DMS53 treated with DMSO at 0.1 percent for 48 hours (cell line): ENCODE measurements at regions not wholly inside any gene's neighbourhood (a gene's known extent, or its start where the extent isn't known, plus 50 kb on each side); places are given as distances from the start of the nearest gene placed in this dataset.

Source experiments
- DNase-seq: peaks from one replicate; lab custom pipeline; 2025; ENCODE audit not compliant: unreplicated experiment; lab: John Stamatoyannopoulos, UW

DNA sequence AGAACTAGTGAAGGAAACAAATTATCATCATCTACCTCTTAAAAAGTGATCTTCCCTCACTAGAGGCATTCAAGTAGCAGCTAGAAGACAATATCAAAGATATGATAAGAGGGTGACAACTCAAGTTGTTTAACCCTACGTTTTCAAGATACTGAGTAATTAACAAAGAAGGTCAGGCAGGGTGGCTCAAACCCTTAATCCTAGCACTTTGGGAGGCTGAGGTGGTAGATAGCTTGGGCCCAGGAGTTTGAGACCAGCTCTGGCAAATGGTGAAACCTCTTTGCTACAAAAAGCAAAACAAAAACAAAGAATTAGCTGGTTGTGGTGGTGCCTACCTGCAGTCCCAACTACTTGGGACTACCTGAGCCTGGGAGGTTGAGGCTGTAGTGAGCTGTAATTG, 408.2 kb upstream of the TUSC1 start:
- DNase-seq = no peak

- DNase-seq = no peak
Measured at GRCh38 chr9:26081847-26082246, 403.6 kb upstream of the TUSC1 start.

DNA sequence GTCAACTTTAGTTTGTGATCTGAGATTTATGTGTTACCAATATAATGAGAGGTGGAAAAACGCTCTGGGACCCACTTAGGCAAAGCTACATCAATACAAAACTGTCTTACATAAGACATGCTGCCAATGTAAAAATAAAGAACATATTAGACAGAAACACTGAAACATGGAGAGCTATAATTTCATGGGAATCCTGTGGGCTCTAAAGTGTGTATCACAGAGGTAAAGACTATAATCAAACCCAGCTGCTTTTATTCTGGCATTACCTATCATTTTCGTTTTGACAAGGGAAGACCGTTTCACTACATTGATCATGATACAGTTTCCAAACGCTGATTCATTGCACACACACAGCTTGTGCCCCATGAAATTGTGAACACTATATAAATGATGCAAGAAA, 400.5 kb upstream of the TUSC1 start:
- DNase-seq = no peak

GRCh38 chr9:26077860-26078259, 399.6 kb upstream of the TUSC1 start:
- DNase-seq = no peak

- DNase-seq = no peak
Measured at GRCh38 chr9:26067608-26068007, 389.4 kb upstream of the TUSC1 start.

GRCh38 chr9:26066237-26066636, 388.0 kb upstream of the TUSC1 start:
- DNase-seq = no peak

DNA sequence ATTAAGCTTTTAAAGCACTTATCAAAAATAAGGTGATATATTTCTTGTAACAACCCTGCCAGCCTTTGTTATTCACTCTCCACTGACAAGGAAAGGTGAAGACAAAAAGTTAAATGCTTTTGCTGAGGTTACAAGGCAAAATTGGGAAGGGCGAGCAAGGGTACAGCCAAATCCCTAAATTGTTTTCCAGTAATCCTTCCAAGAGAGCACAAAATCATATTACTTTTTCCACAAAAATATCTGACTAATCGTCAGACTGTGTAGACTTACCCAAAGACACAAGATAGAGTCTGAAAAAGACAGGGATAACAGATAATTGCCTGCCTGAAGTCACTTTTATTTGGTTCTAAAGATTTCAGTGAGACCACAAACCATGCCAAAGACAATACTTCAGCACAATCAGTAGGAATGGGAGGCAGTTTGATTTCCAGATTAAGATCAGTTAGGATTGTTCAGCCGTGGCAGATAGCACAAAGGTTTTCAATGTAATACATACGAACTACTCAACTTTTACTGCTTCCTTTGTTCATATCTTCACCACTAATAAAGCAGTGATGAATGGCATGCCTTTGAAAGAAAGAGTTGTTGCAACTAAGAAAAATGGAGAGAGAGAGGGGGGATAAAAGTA, 383.8 kb upstream of the TUSC1 start:
- DNase-seq = no peak

GRCh38 chr9:26058111-26058895, 380.1 kb upstream of the TUSC1 start:
- no peak for DNase-seq

- DNase-seq = no peak
Measured at GRCh38 chr9:26057050-26057449, 378.8 kb upstream of the TUSC1 start.

DNA sequence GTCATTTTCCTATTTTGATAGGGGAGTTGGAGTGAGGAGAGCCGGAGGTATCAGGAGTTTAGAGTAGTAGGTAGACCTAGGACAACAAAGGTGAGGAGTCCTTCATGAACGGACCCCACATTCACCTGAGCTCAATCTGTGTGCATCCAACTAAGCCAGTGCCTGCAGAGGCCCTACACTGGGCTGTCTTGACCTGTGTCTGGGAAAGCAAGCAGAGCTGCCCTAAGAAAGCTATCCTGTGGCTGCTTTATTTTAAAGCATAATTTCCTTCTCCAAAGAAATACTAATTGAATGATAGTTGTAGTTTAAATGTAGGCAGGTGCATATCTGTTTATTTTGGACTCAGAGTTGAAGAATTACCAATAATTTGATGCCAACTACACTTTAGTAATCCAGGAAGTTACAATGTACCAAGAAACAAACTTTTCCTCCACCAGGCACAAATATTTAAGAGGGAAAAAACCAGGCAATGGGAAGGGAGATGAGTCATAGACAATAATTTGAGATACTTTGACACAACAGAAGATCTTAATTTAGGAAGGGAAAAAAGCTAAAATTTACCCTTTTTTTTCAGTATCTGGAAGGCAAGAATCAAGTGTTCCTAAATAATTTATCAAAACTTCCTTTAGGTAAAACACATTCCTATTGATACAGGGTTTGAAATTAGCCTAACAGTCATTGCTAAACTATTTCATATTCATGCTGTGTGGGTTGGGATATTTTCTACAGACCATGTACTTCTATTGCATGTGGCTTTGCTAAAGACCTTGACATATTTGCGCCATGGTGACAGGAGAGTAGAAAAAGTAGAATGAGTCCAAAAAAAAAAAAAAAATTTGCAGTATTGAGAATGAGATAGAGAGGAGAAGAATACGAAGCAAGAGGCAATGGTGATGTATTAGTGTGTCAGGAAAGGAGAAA, 376.6 kb upstream of the TUSC1 start:
- no peak for DNase-seq

- no peak for DNase-seq
Measured at GRCh38 chr9:26053954-26054353, 375.7 kb upstream of the TUSC1 start.

- no peak for DNase-seq
Measured at GRCh38 chr9:26043431-26043830, 365.2 kb upstream of the TUSC1 start.

DNA sequence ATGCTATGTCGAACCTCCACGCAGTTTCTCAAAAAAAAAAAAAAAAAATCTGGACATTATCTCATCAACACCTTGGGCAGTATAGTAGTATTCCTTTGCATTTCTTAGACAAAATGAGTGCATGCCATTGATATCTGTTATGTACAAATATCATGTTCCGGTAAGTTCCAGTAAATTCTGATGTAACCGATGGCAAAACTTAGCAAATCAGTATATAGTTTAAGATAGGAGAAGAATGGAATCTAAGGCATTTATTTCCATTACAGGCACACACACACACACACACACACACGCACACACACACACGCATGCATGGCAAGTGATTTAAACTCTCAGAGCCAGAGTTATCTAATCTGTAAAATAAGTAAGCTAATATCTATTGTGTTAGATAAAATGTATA, 356.5 kb upstream of the TUSC1 start:
- DNase-seq = no peak

DNA sequence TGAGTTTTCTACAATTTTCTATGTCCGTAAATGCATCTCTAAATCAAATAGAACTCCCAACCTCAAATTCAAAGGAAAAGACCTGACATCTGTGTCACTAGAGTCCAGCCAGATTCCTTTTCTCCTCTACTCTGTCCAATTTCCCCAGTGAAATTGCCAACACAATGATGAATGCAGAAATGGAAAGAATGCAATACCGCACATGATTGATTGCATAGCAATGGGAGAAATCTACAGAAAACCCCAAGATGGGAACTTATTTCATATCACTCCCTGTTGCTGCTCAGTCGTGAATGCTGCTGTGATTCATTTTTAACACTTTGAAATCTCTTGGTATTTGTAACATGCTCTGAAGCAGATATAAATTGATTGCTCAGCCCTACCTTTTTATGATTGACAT, 355.1 kb upstream of the TUSC1 start:
- DNase-seq = no peak

DNA sequence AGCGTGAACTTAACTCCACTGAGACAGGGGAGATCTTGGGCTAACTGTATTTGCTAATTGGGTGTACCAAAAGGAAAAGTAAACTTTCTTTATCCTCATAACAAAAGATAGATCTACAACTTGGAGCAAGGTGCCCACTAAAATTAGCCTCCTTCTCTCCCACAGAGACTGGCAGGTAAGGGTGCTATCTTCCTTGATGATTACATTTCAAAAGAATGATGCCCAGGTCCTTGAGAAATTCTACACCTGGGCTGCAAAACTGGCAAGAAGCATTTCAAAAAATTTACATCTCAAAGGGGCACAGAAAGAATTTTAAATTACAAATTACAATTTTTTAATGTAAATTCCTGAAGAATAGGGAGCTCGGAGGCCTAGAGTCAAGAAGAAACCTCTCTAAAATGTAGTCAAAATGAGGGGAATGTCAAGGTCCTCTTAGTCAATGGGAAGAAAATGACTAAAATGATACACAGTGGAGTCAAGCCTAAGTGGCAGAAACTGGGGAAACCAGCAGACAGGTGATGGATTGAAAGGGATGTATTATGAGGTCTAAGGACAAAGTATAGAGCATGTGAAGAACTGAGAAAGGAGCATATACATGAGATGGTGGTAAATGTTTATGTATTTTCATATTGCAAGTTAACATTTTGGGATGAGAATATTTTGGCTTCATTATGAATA, 348.3 kb upstream of the TUSC1 start:
- DNase-seq = no peak

GRCh38 chr9:26013199-26013598, 335.0 kb upstream of the TUSC1 start:
- no peak for DNase-seq

DNA sequence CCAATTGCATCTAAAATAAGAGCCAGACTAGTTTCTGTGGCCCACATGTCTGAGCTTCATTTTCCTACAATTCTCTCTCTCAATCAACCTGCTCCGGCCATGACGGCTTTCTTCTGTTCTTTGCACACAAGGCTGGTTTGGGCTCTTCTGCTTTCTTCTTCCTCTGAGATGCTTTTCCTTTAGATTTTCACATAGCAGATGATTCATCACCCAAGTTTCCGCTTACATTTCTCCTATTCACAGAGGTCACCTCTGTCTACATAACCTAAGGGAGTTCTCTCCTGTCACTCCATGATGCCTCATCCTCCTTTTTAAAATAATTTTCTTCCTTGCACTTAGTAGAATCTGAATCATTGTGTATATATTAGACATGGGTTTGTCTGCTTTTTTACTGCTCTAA, 334.6 kb upstream of the TUSC1 start:
- DNase-seq = no peak

DNA sequence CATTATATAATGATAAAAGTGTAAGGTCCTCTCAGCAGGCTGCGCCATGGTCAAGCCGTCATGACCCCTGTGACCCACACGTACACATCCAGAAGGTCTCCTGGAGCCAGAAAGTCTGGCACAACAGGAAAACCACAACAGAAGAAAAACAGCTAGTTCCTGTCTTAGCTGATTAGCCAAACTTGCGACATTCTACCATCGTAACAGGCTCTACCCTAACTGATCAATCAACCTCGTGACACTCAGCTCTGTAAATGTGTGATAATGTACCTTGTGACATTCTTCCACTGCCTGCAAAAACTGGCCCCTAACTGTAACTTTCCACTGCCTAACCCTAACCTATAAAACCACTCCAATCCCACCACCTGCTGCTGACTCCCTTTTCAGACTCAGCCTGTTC, 316.4 kb upstream of the TUSC1 start:
- no peak for DNase-seq

- DNase-seq = no peak
Measured at GRCh38 chr9:25990376-25990775, 312.1 kb upstream of the TUSC1 start.

DNA sequence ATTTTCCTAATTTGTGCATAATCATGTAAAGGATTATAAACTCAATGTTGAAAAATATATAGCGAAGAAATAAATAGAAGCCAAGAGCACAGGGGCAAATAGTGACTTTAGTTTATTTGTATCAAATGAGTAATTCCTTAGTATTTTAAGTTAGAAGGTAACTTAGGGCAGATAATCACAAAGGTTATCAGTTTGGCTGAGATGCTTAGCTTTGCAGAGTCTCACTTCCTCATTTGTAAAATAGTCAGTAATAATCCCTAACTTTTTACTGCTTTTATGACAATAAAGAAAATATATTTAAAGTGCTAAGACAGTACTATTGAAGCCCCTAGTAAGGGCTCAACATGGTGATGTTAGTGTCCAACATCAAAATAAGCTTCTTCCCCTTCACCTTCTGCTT, 297.4 kb upstream of the TUSC1 start:
- DNase-seq = no peak

DNA sequence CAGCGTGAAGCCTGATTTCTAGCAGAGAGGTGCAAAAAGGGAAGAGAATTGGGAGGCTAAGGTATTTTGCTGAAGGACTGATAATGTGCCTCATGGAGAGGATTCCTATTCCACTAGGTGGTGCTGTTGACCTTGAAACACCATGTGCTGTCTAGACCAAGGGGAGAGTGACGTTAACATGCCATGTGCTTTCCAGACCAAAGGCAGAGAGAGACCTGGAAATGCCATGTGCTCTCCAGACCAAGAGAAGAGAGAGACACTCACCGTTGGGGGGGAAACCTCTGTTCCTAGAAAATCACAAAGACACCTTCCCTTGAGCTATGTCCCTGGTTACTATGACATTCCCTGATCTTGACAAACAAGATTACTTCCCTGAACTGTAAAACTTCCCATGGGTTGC, 286.0 kb upstream of the TUSC1 start:
- DNase-seq = peak; percentile 71
